NCI-H510A (cell line): ENCODE measurements at regions not wholly inside any gene's neighbourhood (a gene's known extent, or its start where the extent isn't known, plus 50 kb on each side); places are given as distances from the start of the nearest gene placed in this dataset.
A peak's percentile ranks its signal among the peaks of the same experiment; 100 is the strongest.

Source experiments
- DNase-seq: peaks from one replicate; lab custom pipeline; 2025; lab: John Stamatoyannopoulos, UW

DNA sequence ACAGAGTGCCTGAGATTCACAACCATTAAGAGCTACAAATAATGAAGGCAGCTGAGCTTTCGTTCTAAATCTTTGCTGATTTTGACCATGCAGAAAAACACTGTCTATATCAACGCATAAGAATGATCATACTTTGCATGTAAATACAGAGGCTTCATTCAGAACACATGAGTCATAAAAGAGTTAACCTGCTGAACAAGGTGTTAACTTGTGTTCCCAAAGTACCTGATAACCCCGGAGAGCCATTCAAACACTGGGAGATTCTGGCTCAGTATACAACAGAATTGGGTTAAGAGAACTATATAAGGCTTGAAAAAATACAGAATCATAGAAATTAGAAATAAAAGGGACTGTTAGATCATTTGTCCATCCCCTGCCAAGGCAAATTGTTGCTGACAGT lies 964.3 kb upstream of the TENM3 start:
- no peak for DNase-seq

DNA sequence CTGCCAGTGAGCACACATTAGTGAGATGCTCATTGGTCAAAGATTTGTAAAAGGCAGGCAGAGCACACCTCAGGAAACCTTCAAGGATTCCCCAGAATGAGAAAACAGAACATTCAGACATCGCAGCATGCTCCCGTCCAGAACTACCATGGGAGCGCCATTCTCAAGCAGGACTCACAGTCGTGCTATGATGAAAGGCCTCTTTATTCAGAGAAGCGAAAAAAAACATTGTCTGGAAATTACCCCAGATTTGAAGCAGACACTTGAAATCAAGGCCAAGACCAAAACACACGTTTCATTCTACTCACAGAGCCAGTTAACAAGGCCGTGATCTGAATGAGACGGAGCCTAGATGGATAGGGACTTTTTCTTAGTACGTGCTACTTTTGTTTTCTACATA lies 961.8 kb upstream of the TENM3 start:
- DNase-seq: no peak

DNA sequence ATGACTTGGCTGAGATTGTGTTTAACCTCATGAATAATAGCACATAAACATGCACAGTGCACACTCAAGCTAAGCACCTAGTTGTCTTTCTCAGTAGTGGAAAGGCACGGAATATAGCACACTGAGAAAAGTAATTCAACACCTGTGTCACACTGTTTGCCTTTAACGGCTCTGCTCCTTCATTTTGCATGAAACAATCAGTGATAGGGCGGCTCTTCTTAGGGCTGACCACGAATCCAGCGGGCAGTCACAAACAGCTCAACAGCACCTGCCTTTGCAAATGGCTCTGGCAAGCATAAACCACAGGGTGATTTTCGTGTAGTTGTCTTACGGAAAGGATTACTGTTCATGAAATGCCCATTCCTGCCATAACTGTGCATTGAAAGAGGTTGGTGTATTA lies 954.0 kb upstream of the TENM3 start:
- DNase-seq: peak; percentile 24

DNA sequence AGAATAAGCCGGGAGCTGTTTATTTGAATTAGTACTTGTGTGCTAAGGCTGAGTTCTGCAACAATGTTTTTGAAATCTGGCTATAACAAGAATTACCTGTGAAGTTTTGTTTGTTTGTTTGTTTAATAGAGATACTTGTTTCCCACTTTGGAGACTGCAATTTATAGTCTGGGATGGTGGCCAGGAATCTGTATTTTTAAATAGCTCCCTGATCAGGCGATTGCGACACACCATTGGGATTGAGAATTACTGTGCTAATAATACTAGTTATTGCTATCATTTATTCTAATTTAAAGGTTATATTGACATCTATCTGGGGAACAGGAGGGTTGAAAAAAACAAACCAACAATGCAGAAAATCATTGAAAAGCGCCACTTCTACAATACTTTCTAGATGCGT lies 951.6 kb upstream of the TENM3 start:
- DNase-seq: no peak

DNA sequence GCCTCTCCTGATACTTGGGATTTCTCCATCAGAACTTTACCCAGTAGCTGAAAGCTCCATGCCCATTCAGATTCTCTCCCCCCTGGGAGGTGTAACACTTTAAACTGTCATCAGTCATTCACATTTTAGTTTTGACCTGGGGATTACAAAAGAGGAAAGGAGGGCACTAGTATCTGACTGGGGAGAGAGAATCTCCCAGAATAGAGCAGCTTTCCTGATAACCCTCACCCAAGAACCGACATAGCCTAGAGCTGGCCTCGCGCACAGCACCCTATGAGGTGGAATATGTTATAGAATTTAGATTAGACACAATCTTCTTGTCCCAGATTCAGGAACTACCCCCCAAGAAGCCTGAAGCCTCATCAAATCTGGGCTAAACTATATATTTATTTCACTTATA lies 950.2 kb upstream of the TENM3 start:
- DNase-seq: no peak

DNA sequence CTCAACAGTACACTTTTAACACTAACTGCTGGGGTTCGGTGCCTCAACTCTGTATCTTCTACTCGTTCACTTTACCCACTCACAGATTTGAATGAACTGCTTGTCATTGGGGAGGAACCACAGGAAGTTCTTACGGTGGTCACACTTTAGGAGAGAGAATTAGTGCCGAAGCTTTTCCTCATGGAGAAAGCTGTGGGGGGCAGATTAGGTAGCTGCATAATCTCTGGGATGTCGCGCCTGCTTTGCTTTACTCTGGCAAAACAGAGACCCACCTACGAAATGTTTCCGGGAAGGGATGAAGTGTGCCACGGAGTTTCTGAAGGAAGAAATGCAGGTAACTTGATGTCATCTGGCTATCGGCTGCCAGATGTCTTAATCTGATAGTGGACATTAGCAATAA lies 949.7 kb upstream of the TENM3 start:
- no peak for DNase-seq

DNA sequence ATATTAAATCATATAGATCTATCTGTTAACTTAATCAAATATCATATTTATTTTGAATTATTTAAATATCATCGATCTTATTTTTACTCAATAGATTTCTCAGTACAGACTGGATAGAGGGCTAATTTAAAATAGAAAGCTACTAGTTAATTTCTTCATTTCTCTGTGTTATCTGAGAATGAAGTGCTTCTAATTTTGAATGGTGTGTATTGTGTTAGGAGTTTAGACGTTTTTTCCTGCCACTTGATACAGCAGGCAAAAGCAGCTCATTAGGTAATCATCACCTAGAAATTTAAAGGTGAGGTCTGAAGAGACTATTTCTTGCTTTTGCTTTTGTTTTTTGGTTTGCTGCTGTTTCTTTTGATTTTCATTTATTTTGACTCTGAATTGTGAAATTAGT lies 948.8 kb upstream of the TENM3 start:
- no peak for DNase-seq

DNA sequence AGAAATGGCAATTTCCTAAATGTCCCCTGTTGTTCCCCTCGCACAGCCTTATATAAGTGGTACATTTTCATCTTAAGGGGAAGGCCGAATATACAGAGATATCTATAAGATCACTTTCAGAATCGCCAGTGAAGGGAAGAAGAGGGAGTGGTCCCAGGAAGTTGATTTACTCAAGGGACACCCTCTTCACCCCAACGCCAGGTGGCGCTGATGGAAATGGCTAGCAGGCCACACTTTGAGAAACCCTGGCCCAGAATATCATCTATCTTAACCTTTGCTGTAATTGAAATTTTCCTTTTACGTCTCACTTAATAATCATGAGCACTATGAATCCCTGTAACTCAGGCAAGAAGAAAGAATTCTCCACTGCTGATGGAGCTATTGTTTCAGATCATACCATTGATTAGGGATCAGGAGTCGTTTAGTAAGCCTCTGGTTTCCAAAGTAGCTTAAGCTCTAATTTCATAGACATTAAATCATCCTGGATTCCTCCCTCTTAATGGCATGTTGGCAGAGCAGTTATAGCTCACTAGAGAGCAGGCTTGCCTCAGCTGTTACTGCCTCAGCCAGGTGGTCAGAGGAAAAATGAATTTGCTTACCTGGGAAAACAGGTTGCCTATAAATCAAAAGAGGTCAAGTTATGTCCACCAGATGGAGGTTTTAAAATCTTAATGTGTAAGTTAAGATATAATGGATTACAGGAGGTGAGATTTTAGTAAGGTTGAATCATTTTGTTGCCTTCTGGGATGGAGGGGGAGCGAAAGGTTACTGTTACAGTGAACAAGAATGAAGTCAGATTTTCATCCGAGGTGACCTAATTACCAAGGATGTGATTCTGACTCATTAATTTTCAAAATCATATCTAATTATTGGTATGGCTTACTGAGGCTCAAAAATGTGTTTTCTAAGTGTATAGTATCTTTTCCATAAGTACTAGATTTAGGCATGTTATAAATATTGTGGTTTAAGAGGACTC lies 941.2 kb upstream of the TENM3 start:
- DNase-seq: peak; percentile 21

DNA sequence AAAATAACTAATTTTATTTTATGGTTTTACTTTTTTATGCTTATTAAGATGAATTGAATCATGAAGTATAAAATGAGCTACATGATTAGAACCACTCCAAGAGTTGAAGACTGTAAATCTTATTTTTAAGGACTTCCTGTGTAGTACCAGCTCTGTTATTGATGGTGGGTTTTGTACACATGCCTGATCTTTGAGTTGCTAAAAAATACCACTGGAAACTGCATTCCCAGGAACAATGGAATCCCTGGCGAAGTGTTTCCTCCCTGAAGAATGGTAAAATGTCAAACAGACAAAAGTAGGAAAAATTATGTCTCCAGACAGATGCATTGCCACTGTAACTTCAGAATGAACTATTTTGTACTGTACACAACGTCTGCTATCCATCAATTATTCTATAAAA lies 935.4 kb upstream of the TENM3 start:
- DNase-seq: no peak

DNA sequence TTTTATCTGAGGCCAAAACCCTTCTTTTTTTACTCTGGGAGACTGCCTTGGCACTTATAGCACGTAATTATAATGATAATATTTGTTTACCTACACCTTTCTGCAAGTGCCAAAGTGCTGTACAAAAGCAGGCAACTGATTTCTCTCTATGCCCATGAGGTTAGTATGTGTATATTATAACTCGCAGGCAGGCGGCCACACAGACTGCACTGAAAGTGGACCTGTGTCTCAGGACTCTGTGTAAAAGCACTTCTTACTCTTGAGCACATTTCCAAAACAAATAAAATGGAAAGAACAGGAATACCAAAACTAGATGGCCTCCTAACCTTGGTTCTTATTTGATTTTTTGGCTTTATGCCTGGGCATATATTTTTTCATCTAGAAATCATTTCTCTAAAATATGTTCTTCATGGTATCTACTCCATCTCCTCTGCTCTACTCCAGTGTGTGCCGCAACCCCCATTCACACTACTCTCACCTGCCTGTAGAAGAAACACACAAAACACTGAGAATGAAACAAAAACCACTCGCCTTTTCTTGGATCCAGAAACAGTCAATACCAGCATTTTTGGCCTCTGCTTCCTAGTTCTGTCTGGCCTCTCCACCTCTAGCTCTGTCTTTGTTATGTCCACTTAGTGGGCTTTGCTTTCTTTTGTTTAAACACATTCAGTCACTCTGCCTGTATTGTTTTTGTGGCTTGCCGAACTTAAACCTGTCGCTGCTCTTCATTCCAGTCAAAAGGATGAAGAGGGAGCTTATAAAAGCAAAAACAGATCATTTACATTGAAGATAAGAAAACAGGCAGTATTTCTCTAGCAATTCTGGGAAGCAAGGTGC lies 934.5 kb upstream of the TENM3 start:
- DNase-seq: peak; percentile 1

DNA sequence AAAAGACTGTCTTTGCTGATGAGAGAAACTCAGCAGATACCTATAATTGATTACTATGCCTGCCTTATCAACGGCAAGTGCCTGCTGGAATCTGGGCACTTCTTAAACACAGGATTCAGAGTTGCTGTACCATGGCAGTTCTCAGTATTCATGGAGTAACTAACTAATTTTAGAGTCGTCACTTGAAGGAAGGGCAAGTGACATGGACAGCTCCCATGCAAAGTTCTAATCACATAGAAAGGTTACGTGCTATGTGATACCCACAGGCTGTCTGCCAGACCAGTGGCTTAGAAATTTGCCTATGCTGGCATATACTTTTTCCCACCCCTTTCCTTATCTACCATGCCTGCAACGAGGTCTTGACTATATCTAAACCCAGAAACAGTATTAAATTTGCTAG lies 931.1 kb upstream of the TENM3 start:
- no peak for DNase-seq

DNA sequence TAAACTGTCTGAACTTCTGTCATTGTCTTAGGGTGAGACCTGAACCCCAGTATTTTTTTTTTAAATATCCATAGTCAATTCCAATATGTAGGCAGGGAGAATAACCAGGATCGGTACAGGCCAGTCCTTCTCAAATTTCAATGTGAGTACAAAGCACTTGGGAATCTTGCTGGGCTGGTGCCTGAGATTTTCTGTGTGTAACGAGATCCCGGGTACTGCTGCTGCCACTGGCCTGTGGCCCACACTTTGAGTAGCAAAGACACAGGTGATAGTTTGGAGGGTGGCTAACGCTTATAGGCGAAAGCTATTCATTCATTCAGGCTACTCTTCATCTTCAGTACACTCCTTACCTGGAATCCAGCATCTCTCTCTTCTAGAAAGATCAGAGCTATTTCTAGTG lies 923.6 kb upstream of the TENM3 start:
- DNase-seq: peak; percentile 7

DNA sequence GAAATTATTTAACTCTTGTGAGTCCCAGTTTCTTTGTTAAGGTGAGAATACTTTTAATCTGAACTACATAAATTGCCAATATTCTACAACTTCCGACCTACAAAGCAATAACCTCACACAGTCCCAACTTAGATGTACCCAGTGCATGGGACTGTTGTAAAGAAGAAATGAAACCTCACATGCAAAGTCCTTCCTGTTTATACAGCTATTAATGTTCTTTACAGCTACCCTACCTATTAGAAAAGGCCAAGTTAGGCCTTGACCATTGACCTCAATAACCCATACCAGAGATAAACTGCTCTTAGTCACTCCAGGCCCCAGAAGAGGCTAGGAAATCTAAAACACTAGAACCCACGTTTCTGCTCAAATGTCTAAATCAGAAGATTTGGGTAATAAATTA lies 920.1 kb upstream of the TENM3 start:
- DNase-seq: no peak

DNA sequence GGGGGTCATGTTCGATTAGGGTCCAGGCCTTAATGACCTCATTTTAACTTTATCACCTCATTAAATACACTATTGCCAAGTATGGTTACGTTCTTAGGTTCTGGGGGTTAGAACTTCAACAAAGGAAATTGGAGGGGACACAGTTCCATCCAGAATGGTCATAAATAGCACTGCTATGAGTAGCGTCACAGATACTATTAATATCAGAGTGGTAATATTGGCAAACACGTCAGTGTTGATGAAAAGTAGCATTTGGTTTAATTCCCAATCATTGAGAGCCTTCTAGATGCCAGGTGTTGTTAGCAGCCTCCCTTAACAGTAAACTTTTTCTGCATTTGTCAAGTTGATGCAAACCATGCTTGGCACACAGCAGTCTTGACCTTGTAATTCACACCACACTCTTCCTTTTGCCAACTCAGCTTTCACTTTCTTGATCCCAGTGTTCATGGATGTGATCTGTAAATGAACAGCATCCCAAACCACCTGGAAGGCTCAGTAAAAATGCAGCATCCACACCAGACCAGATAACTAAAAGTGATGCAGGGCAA lies 912.5 kb upstream of the TENM3 start:
- no peak for DNase-seq

DNA sequence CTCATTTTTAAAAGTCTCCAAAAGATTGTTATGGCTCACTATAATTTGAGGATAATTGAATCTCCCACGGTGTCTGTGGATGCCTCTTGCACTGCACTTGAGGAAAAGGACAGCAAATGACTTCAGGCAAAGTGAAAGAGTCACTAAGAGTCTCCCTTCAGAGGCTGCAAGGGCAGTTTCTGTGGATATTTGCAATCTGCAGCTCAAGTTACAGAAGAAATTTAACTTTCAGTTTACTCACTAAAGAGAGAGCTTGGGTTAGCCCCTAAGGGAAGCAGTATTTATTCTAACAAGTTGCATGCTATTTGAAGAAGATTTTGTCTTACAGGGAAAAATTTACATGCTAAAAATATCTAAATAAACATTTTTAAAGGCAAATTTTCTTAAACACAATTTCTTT lies 912.0 kb upstream of the TENM3 start:
- no peak for DNase-seq

DNA sequence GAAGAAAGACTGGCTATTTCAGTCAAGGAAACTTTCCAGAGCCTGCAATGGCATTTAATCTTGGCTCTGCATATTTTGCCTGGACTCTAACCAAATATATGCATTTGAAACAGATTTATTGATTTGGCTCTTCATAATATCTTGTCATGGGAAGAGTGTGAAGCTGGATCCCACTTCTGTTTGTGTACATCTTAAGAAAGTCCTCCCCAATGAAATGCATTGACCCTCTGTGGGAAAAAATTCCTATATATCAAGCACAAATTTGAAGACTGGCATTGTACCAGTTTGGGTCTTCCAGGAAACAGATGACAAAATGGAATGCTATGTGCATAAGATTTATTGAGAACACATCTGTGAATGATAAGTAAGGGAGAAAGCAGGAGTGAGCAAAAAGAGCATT lies 897.3 kb upstream of the TENM3 start:
- DNase-seq: no peak

DNA sequence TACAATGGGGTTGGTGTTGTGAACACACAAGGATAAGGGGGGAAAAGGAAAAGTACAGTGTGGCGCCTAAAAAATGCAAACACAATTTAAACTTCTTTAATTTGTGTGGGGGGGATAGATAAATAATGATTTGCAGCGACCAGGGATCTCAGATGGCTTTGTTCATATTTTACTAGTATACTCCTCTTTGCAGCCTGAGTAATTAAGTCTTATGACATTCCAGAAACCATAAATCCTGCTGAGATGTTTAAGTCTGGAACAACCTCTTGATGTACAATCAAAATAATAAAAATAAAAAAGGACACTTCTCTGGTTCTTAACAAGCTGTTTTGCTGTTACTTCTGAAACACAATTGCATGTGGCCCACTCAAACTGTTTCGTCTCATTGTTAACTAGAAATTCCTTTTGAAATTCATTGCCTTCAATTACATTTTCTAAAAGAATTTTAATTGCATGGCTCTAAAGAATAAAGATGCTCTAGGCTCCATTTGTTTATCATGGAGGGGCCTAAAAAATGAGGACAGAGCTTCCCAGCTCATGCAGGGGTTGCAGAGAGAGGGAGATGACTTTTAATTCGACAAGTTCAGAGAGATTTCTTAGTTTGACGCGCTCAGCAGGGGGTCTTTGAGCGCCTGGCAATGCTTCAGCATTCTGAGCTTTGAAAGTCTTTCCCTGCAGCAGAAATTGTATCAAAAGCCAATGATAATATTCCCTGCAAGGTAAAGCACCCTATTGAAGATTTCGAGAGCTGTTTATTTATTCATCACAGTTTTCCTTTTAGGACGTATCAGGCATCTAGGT lies 892.4 kb upstream of the TENM3 start:
- no peak for DNase-seq

DNA sequence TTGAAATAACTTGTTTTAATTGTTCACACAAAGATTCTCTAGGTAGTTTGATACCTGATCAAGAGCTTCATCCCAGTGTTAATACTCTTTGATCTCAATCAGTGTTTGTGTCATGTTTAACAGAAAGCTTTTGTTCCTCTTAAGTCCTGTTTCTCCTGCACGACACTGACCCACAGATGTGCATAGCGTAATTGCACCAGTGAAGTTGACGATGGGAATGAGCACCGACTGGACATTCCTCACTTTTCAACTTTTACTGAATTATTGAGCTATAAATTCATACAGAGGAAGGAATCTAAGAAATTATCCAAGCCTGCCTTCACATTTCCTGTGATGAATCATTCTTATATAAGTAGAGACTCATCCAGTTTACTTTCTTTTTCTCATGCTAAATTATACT lies 878.7 kb upstream of the TENM3 start:
- DNase-seq: no peak

DNA sequence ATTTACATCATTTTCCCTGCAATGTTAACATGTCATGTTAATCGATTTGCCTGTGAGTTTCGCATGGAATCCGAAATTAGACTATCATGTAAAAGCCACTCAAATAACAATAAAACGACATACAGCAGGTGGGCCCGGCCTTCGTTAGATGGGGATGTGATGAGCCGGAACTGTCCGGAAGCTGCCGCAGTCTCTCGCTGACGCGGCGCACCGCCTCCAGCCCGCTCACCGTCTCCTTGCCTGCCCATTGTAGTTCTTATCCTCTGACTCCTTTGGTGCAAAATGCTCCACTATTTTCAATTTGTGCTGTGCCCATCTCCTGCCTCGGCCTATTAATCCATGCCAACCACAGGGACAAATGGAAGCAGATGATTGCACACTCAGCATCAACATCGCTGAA lies 877.5 kb upstream of the TENM3 start:
- DNase-seq: no peak

DNA sequence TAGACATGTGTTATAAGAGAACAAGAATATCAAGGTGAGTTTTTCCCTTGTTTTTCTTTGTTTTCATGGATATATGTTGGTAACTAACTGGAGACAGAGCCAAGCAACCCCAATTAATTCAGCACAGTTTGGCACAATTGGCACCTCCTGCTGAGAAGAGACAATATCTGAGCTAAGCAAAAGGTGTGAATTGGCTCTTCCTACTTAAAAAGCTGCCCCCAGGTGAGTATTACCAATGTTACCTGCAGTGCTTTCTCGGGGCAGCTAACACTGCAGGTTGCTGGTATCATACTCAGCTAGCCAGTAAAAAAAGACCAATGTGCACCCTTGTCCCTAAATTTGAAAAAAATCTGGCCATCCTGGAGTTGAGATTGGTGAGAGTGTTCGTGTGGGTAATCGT lies 871.2 kb upstream of the TENM3 start:
- DNase-seq: no peak

DNA sequence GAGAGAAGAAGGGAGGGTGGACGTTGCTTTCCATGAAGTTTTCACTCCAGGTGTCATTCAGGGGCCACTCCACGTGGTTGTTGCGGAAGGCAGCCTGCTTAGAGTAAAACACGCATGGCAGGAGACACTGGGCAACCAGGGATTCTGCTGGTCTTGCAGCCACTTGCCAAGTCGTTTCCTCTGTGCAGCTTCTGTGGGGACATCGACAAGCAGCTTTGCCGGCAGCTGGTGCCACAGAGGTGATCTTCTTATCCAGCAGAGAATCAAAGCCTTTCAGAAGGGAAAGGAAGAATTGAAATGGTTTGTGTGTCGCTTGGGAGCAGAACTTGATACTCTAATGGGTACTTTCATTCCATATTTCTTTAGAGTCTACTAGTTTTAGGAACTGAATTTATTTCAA lies 867.1 kb upstream of the TENM3 start:
- DNase-seq: no peak

DNA sequence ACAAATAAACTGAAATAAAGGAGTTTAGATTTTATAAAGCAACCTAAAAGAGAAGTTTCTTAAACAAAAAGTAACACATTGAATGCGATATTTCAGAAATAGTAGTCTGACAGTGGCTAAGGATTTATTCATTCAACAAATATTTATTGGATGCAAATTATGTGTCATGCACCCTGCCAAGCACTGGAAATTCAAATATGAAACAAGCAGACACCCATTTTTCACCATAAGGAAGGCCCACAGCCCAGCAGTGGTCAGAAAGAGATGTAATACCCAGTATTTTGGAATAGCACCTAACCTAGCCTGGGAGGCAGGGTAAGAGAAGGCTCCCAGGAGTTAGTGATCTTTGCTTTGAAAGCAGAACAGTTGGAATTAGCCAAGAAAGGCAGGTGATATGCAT lies 855.1 kb upstream of the TENM3 start:
- DNase-seq: no peak
